ENCODE measurements at regions not wholly inside any gene's neighbourhood (a gene's known extent, or its start where the extent isn't known, plus 50 kb on each side); places are given as distances from the start of the nearest gene placed in this dataset.
"Not testable (repeated sequence)": the region's sequence is repeated elsewhere in the genome, so short reads cannot be mapped to it uniquely, and the experiment has no call there.

DNA sequence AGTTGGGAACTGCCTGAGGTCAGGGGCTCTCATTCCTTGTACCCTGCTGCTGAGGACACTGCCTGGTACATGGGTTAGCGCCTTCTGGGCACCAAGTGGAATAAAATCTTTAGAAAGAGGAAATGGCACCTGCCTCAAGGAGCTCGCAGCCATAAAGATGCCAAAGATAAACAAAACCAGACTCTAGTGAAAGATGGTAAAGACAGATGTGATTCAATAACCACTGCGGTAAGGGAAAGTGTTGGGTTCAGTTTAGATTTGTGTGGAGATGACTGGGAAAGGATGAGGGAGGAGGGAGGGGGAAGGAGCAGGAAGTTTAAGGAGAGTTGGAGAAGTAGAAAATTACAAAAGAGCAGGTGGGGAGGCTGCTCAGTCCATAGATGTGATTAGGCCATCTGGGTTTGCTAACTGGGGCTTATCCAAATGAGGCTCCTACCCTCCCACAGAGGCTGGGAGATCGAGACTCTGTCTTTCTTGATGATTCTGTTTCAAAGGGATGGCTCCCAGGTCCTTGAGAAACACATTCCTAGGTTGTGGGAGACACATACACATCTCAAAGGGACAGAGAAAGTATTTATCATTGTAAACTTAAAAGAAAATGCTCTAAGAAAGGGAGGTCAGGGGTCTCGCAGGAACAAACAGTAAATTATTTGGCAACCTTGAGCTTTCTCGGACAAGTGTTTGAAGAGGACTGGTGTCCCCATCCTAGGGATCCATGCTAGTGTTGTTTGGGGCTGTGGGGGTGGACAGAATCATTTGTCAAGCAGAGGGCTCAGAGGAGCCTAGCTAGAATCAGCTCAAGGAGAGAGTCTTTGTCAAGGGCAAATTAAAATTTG is 65.7 kb upstream of the MORC3 start:
- Mint-ChIP-seq H3K4me1 (peaks cover 23% of the 10 kb centered on the region), H3K27me3 (no peaks in the 10 kb centered on the region)
- peak; percentile 6 for ATAC-seq

DNA sequence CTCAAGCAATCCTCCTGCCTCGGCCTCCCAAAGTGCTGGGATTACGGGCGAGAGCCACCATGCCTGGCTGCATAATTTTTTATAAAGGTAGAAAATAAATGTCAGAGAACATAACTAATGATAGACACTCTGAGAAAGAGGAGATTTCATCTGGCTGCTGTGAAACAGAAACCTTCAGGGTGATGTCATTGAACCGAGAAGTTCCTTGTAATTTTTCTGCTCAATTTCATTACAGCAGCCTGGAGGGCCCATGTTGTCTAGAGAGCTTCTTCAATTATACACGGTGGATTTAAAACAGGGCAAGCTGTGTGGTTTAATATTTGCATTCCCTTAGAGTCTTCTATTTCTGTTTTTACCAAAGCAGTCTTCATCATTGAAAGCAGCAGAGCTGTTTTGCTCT is 64.3 kb upstream of the MORC3 start:
- Mint-ChIP-seq H3K27ac (peak overlapping the region; percentile 68), H3K36me3 (ENCODE audit: low read depth) (peaks cover 20% of the 10 kb centered on the region), H3K4me3 (no peak overlapping the region), H3K27me3 (no peaks in the 10 kb centered on the region), H3K4me1 (peaks cover 32% of the 10 kb centered on the region)
- DNase-seq (no peak), ATAC-seq (no peak)
- no peaks in the 10 kb centered on the region for H3K9me3 ChIP-seq (ENCODE audit: control insufficient read depth, low read length, poor library complexity, severe bottlenecking)

More for the DNA sequence above, 65.7 kb upstream of the MORC3 start:
- Mint-ChIP-seq H3K27ac (peak overlapping the region; percentile 68), H3K4me3 (no peak overlapping the region), H3K36me3 (ENCODE audit: low read depth) (peaks cover 20% of the 10 kb centered on the region)
- no peaks in the 10 kb centered on the region for H3K9me3 ChIP-seq (ENCODE audit: control insufficient read depth, low read length, poor library complexity, severe bottlenecking)
- DNase-seq: no peak

- Mint-ChIP-seq H3K36me3 (ENCODE audit: low read depth) (peaks cover 20% of the 10 kb centered on the region), H3K27ac (peak overlapping the region; percentile 1)
Measured at GRCh38 chr21:36257657-36258056, 62.3 kb upstream of the MORC3 start.

DNA sequence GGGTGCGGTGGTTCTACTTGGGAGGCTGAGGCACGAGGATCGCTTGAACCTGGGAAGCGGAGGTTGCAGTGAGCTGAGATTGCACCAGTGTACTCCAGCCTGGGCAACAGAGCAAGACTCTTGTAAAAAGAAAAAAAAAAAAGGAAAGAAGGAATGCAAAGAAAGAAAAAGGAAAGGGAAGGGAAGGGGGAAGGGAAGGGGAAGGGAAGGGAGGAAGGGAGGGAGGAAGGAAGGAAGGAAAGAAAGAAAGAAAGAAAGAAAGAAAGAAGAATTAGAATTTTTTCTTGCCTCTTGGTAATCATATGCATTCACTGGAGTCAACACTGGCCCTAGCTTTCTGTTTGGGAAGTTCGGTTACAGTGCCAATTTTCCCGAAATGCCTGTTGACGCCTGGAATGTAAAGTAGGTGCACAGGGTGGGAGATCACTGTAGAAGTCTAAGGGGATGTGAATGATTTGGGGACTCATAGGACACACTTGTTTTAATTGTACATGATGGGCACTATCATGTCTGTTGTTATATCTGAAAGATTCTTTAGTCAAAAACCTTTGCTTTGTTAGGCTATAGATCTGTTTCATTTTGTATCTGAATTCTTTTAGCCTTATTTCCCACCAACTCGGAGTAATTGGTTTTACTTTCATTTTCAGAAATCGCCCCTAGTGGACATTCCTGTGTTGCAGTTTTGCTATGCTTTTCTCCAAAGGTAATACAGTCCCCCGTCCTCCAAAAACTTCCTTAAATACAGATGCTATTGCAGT is 59.8 kb upstream of the MORC3 start:
- Mint-ChIP-seq H3K27me3 (no peaks in the 10 kb centered on the region), H3K4me1 (peaks cover 24% of the 10 kb centered on the region), H3K36me3 (ENCODE audit: low read depth) (peaks cover 15% of the 10 kb centered on the region), H3K4me3 (peak overlapping the region; percentile 82), H3K27ac (peak overlapping the region; percentile 87)
- DNase-seq (peak in 1 of 3 donors; percentile 39), ATAC-seq (peak; percentile 89)
- no peaks in the 10 kb centered on the region for H3K9me3 ChIP-seq (ENCODE audit: control insufficient read depth, low read length, poor library complexity, severe bottlenecking)

More at GRCh38 chr21:36257657-36258056, 62.3 kb upstream of the MORC3 start:
- ATAC-seq (no peak), DNase-seq (no peak)
- peaks cover 35% of the 10 kb centered on the region for H3K4me1 Mint-ChIP-seq
- no peaks in the 10 kb centered on the region for H3K27me3 Mint-ChIP-seq
- no peak overlapping the region for H3K4me3 Mint-ChIP-seq
- no peaks in the 10 kb centered on the region for H3K9me3 ChIP-seq (ENCODE audit: control insufficient read depth, low read length, poor library complexity, severe bottlenecking)

GRCh38 chr21:36260802-36261201 is 59.2 kb upstream of the MORC3 start:
- H3K4me3 Mint-ChIP-seq: peak overlapping the region; percentile 82
- peaks cover 24% of the 10 kb centered on the region for H3K4me1 Mint-ChIP-seq
- peak; percentile 5 for ATAC-seq
- DNase-seq: no peak
- H3K27me3 Mint-ChIP-seq: no peaks in the 10 kb centered on the region
- peaks cover 15% of the 10 kb centered on the region for H3K36me3 Mint-ChIP-seq (ENCODE audit: low read depth)
- H3K27ac Mint-ChIP-seq: peak overlapping the region; percentile 87
- H3K9me3 ChIP-seq (ENCODE audit: control insufficient read depth, low read length, poor library complexity, severe bottlenecking): no peaks in the 10 kb centered on the region

DNA sequence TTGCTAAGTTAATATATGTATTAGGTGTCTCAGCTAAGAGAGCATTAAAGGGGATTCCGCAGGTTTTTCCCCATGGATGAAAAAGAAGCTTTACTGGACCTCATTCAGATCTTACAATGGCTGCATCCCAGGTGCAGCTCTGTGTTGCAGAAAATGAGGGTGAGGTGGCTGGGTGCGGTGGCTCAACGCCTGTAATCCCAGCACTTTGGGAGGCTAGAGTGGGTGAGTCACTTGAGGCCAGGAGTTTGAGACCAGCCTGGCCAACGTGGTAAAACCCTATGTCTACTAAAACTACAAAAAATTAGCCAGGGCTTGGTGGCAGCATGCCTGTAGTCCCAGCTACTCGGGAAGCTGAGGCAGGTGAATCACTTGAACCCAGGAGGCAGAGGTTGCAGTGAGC is 58.5 kb upstream of the MORC3 start:
- no peak for ATAC-seq
- H3K27me3 Mint-ChIP-seq: no peaks in the 10 kb centered on the region
- H3K9me3 ChIP-seq (ENCODE audit: control insufficient read depth, low read length, poor library complexity, severe bottlenecking): no peaks in the 10 kb centered on the region
- H3K4me3 Mint-ChIP-seq: no peak overlapping the region
- H3K4me1 Mint-ChIP-seq: peaks cover 23% of the 10 kb centered on the region
- peak overlapping the region; percentile 9 for H3K27ac Mint-ChIP-seq
- DNase-seq: no peak
- peaks cover 14% of the 10 kb centered on the region for H3K36me3 Mint-ChIP-seq (ENCODE audit: low read depth)

- Mint-ChIP-seq H3K27me3 (no peaks in the 10 kb centered on the region), H3K4me3 (no peak overlapping the region), H3K36me3 (ENCODE audit: low read depth) (no peaks in the 10 kb centered on the region), H3K27ac (no peak overlapping the region), H3K4me1 (peaks cover 12% of the 10 kb centered on the region)
- H3K9me3 ChIP-seq (ENCODE audit: control insufficient read depth, low read length, poor library complexity, severe bottlenecking): no peaks in the 10 kb centered on the region
- ATAC-seq (no peak), DNase-seq (no peak)
Measured at GRCh38 chr21:36263797-36264196, 56.2 kb upstream of the MORC3 start.

- Mint-ChIP-seq H3K4me3 (no peak overlapping the region), H3K4me1 (peaks cover 5% of the 10 kb centered on the region), H3K27me3 (no peaks in the 10 kb centered on the region), H3K36me3 (ENCODE audit: low read depth) (no peaks in the 10 kb centered on the region), H3K27ac (no peak overlapping the region)
- no peak for DNase-seq
- H3K9me3 ChIP-seq (ENCODE audit: control insufficient read depth, low read length, poor library complexity, severe bottlenecking): no peaks in the 10 kb centered on the region
- ATAC-seq: no peak
Measured at GRCh38 chr21:36265431-36265830, 54.6 kb upstream of the MORC3 start.

- not testable (repeated sequence) for H3K9me3 ChIP-seq (ENCODE audit: control insufficient read depth, low read length, poor library complexity, severe bottlenecking); ATAC-seq; DNase-seq; H3K27ac Mint-ChIP-seq; H3K4me3 Mint-ChIP-seq; H3K4me1 Mint-ChIP-seq; H3K36me3 Mint-ChIP-seq (ENCODE audit: low read depth); H3K27me3 Mint-ChIP-seq
Measured at GRCh38 chr21:36267828-36268227, 52.2 kb upstream of the MORC3 start.

GRCh38 chr21:36268264-36268663 is 51.7 kb upstream of the MORC3 start:
- H3K9me3 ChIP-seq (ENCODE audit: control insufficient read depth, low read length, poor library complexity, severe bottlenecking); H3K27me3 Mint-ChIP-seq; ATAC-seq; H3K4me3 Mint-ChIP-seq; H3K4me1 Mint-ChIP-seq; H3K27ac Mint-ChIP-seq; DNase-seq; H3K36me3 Mint-ChIP-seq (ENCODE audit: low read depth): not testable (repeated sequence)

Data from T-helper 17 cell (primary cell).